Neural cell (in vitro differentiated cells): ENCODE measurements at regions not wholly inside any gene's neighbourhood (a gene's known extent, or its start where the extent isn't known, plus 50 kb on each side); places are given as distances from the start of the nearest gene placed in this dataset.
"Not testable (repeated sequence)": the region's sequence is repeated elsewhere in the genome, so short reads cannot be mapped to it uniquely, and the experiment has no call there.

Source experiments
- H2AFZ ChIP-seq: fragments of 200-600, 300-800 bp; sonication (generic), shearing (Covaris generic); 2 replicates; pipeline ENCODE4 v1.6.0; 2014; ENCODE audit warnings: low read depth, mild to moderate bottlenecking, antibody characterized with exemption, low read length, moderate library complexity
- H3F3A ChIP-seq: fragments of 200-600 bp; shearing (Covaris generic); 2 replicates; pipeline ENCODE4 v1.6.1; 2016; ENCODE audit warnings: mild to moderate bottlenecking, moderate library complexity, mixed read lengths, antibody characterized with exemption, low read length; ENCODE audit not compliant: insufficient read depth, poor library complexity, severe bottlenecking
- H3K27ac ChIP-seq: fragments of 200-600, 300-800 bp; sonication (generic), shearing (Covaris generic); 2 replicates; pipeline ENCODE4 v1.5.1; 2014; ENCODE audit warnings: mild to moderate bottlenecking, low read length, moderate library complexity
- H3K27me3 ChIP-seq: fragments of 300-800, 200-600 bp; sonication (generic), shearing (Covaris generic); 2 replicates; pipeline ENCODE4 v1.6.0; 2014; ENCODE audit warnings: mild to moderate bottlenecking, low read depth, low read length, moderate library complexity; ENCODE audit not compliant: insufficient read depth
- H3K36me3 ChIP-seq: fragments of 300-800, 200-600 bp; sonication (generic), shearing (Covaris generic); 2 replicates; pipeline ENCODE4 v1.5.1; 2014; ENCODE audit warnings: mild to moderate bottlenecking, antibody characterized with exemption, low read length, moderate library complexity; ENCODE audit not compliant: insufficient read depth
- H3K4me2 ChIP-seq: fragments of 300-800, 200-600 bp; sonication (generic), shearing (Covaris generic); 2 replicates; pipeline ENCODE4 v1.6.0; 2014; ENCODE audit warnings: mild to moderate bottlenecking, low read length
- H3K4me3 ChIP-seq: fragments of 300-800, 200-600 bp; sonication (generic), shearing (Covaris generic); 2 replicates; pipeline ENCODE4 v1.5.1; 2014; ENCODE audit warnings: mild to moderate bottlenecking, low read length, moderate library complexity
- H3K79me2 ChIP-seq: fragments of 200-600 bp; shearing (Covaris generic); replicated peaks from 2 replicates; pipeline ENCODE4 v1.6.0; 2014; ENCODE audit warnings: mild to moderate bottlenecking, low read length, moderate library complexity; ENCODE audit not compliant: insufficient read depth
- H3K9ac ChIP-seq: fragments of 300-800, 200-600 bp; sonication (generic), shearing (Covaris generic); 2 replicates; pipeline ENCODE4 v1.6.1; 2016; ENCODE audit warnings: mild to moderate bottlenecking, low read length, mixed read lengths
- H3K9me2 ChIP-seq: fragments of 200-600 bp; shearing (Covaris generic); 2 replicates; pipeline ENCODE4 v1.6.1; 2016; ENCODE audit warnings: mild to moderate bottlenecking, low read length, mixed read lengths; ENCODE audit not compliant: insufficient read depth
- H3K9me3 ChIP-seq: fragments of 200-600, 300-800 bp; sonication (generic), shearing (Covaris generic); 2 replicates; pipeline ENCODE4 v1.6.1; 2016; ENCODE audit warnings: mild to moderate bottlenecking, mixed run types, low read length, moderate library complexity, mixed read lengths
- H4K20me1 ChIP-seq: fragments of 200-600 bp; shearing (Covaris generic); 2 replicates; pipeline ENCODE4 v1.6.1; 2016; ENCODE audit warnings: mild to moderate bottlenecking, mixed run types; ENCODE audit not compliant: insufficient read depth
- EP300 ChIP-seq: fragments of 450-650 bp; conservative IDR thresholded peaks from 2 replicates; pipeline ENCODE4 v1.6.1; 2014; ENCODE audit warnings: antibody characterized with exemption, mild to moderate bottlenecking, moderate library complexity; ENCODE audit not compliant: poor library complexity, severe bottlenecking
- EZH2 ChIP-seq: fragments of 200-600, 300-800 bp; shearing (Covaris generic), sonication (generic); IDR thresholded peaks from 2 replicates; pipeline ENCODE4 v1.6.1; 2014; ENCODE audit warnings: antibody characterized with exemption, low read length, borderline replicate concordance, mild to moderate bottlenecking; ENCODE audit not compliant: insufficient read depth, poor library complexity, severe bottlenecking
- MXI1 ChIP-seq: fragments of 450-650 bp; conservative IDR thresholded peaks from 2 replicates; pipeline ENCODE4 v1.6.1; 2014; ENCODE audit warnings: antibody characterized with exemption, mild to moderate bottlenecking; ENCODE audit not compliant: poor library complexity, severe bottlenecking
- POLR2AphosphoS5 ChIP-seq: IDR thresholded peaks from 2 replicates; pipeline ENCODE4 v1.6.1; 2012
- RAD21 ChIP-seq: fragments of 450-650 bp; conservative IDR thresholded peaks from 2 replicates; pipeline ENCODE4 v1.6.1; 2014; ENCODE audit warnings: antibody characterized with exemption, mild to moderate bottlenecking, moderate library complexity
- SMC3 ChIP-seq: fragments of 450-650 bp; conservative IDR thresholded peaks from 2 replicates; pipeline ENCODE4 v1.6.1; 2014; ENCODE audit warnings: antibody characterized with exemption, mild to moderate bottlenecking, moderate library complexity; ENCODE audit not compliant: poor library complexity
- TAF1 ChIP-seq: IDR thresholded peaks from 2 replicates; pipeline ENCODE4 v1.6.1; 2012; ENCODE audit warnings: low read depth
- TF ChIP-seq, protein P1 (sequence below): fragments of 450-650 bp; IDR thresholded peaks from 2 replicates; pipeline ENCODE4 v1.5.1; 2014; ENCODE audit warnings: antibody characterized with exemption, mild to moderate bottlenecking, moderate library complexity; ENCODE audit not compliant: poor library complexity, severe bottlenecking
- TF ChIP-seq, protein P2 (sequence below): IDR thresholded peaks from 2 replicates; pipeline ENCODE4 v1.6.1; 2012; ENCODE audit warnings: borderline replicate concordance

DNA sequence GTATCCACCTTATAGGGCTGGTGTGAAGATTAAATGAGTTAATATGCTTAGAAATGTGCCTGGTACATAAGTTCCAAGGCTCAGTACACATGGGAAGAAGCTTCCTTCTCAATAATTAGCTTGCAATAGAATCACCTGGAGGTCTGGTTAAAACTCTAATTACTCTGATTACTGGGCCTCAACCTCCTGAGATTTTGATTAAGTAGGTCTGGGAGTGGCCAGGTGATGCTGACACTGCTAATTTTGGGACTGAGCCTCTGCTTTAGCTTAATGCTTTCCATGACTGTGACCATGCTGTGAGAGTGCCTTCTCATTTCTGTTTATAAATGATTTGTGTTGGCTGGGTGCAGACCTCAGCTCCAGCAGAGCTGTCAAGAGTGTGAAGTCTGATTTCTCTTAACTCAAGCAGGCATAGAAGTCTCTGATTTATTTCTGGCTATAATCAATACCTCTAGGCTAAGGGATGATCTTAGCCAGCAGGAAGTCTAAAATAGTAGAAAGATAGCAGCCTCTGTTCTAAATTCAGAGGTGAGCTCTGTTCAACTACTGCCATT is 85.3 kb upstream of the ZNF608 start:
- H3K79me2 ChIP-seq: no peaks in the 10 kb centered on the region
- H3K4me2 ChIP-seq: no peak overlapping the region
- H2AFZ ChIP-seq: no peak overlapping the region
- H3K36me3 ChIP-seq: no peaks in the 10 kb centered on the region
- H3K27ac ChIP-seq: no peak overlapping the region
- H3F3A ChIP-seq: no peaks in the 10 kb centered on the region
- no peaks in the 10 kb centered on the region for H3K9me3 ChIP-seq
- no peak overlapping the region for H3K9ac ChIP-seq
- TF ChIP-seq, protein P1, sequence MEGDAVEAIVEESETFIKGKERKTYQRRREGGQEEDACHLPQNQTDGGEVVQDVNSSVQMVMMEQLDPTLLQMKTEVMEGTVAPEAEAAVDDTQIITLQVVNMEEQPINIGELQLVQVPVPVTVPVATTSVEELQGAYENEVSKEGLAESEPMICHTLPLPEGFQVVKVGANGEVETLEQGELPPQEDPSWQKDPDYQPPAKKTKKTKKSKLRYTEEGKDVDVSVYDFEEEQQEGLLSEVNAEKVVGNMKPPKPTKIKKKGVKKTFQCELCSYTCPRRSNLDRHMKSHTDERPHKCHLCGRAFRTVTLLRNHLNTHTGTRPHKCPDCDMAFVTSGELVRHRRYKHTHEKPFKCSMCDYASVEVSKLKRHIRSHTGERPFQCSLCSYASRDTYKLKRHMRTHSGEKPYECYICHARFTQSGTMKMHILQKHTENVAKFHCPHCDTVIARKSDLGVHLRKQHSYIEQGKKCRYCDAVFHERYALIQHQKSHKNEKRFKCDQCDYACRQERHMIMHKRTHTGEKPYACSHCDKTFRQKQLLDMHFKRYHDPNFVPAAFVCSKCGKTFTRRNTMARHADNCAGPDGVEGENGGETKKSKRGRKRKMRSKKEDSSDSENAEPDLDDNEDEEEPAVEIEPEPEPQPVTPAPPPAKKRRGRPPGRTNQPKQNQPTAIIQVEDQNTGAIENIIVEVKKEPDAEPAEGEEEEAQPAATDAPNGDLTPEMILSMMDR: no peak
- TF ChIP-seq, protein P2, sequence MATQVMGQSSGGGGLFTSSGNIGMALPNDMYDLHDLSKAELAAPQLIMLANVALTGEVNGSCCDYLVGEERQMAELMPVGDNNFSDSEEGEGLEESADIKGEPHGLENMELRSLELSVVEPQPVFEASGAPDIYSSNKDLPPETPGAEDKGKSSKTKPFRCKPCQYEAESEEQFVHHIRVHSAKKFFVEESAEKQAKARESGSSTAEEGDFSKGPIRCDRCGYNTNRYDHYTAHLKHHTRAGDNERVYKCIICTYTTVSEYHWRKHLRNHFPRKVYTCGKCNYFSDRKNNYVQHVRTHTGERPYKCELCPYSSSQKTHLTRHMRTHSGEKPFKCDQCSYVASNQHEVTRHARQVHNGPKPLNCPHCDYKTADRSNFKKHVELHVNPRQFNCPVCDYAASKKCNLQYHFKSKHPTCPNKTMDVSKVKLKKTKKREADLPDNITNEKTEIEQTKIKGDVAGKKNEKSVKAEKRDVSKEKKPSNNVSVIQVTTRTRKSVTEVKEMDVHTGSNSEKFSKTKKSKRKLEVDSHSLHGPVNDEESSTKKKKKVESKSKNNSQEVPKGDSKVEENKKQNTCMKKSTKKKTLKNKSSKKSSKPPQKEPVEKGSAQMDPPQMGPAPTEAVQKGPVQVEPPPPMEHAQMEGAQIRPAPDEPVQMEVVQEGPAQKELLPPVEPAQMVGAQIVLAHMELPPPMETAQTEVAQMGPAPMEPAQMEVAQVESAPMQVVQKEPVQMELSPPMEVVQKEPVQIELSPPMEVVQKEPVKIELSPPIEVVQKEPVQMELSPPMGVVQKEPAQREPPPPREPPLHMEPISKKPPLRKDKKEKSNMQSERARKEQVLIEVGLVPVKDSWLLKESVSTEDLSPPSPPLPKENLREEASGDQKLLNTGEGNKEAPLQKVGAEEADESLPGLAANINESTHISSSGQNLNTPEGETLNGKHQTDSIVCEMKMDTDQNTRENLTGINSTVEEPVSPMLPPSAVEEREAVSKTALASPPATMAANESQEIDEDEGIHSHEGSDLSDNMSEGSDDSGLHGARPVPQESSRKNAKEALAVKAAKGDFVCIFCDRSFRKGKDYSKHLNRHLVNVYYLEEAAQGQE: no peak
- TF ChIP-seq RAD21 (no peak), EP300 (no peak), TAF1 (no peak), POLR2AphosphoS5 (no peak), MXI1 (no peak), EZH2 (no peak), SMC3 (no peak)
- no peaks in the 10 kb centered on the region for H4K20me1 ChIP-seq
- no peak overlapping the region for H3K4me3 ChIP-seq
- no peaks in the 10 kb centered on the region for H3K9me2 ChIP-seq
- no peaks in the 10 kb centered on the region for H3K27me3 ChIP-seq

DNA sequence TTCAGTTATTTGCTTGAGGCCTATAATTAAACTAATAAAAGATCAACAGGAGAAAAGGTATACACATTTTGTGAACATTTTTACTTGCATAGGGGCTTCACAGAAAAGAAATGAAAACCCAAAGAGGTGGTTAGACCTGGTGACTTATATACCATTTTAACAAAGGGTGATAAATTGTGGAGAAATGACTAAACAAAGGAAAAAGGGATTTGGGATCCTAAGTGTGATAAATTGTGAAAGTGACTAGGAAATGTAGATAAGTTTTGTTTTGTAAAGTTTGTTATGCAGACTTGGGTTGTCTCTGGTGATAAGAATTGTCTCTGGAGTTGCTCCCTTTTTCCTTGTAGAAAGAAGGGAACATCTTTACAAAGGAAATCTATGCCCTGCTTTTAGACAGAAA is 86.1 kb upstream of the ZNF608 start:
- no peaks in the 10 kb centered on the region for H3K27me3 ChIP-seq
- no peaks in the 10 kb centered on the region for H3K36me3 ChIP-seq
- H4K20me1 ChIP-seq: no peaks in the 10 kb centered on the region
- no peak overlapping the region for H2AFZ ChIP-seq
- no peak overlapping the region for H3K4me3 ChIP-seq
- no peaks in the 10 kb centered on the region for H3K79me2 ChIP-seq
- no peaks in the 10 kb centered on the region for H3F3A ChIP-seq
- H3K9me2 ChIP-seq: no peaks in the 10 kb centered on the region
- TF ChIP-seq SMC3: no peak
- TF ChIP-seq POLR2AphosphoS5: no peak
- no peak for TF ChIP-seq TAF1
- TF ChIP-seq, protein P2: no peak
- TF ChIP-seq EP300: no peak
- no peak for TF ChIP-seq MXI1
- TF ChIP-seq EZH2: no peak
- TF ChIP-seq, protein P1: no peak
- TF ChIP-seq RAD21: no peak
- no peak overlapping the region for H3K9ac ChIP-seq
- no peaks in the 10 kb centered on the region for H3K9me3 ChIP-seq
- no peak overlapping the region for H3K27ac ChIP-seq
- H3K4me2 ChIP-seq: no peak overlapping the region

DNA sequence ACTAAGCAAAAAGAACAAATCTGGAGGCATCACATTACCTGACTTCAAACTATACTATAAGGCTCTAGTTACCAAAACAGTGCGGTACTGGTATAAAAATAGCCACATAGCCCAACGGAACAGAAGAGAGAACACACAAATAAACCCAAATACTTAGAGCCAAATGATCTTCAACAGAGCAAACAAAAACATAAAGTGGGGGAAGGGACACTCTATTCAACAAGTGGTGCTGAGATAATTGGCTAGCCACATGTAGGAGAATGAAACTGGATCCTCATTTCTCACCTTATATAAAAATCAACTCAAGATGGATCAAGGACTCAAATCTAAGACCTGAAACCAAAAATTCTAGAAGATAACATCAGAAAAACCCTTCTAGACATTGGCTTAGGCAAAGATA is 89.9 kb upstream of the ZNF608 start:
- H3K36me3 ChIP-seq, H4K20me1 ChIP-seq, H3F3A ChIP-seq, H2AFZ ChIP-seq, H3K9ac ChIP-seq, H3K4me2 ChIP-seq, H3K9me2 ChIP-seq, H3K4me3 ChIP-seq, H3K9me3 ChIP-seq, H3K79me2 ChIP-seq, H3K27ac ChIP-seq, H3K27me3 ChIP-seq: not testable (repeated sequence)
